KMS-11 (cell line): ENCODE measurements at regions not wholly inside any gene's neighbourhood (a gene's known extent, or its start where the extent isn't known, plus 50 kb on each side); places are given as distances from the start of the nearest gene placed in this dataset.

ENCODE experiments used
- H2AFZ ChIP-seq: fragments of 200-600 bp; sonication (generic); 2 replicates; pipeline ENCODE4 v1.6.1; 2016; ENCODE audit warnings: antibody characterized with exemption, mixed run types, low read depth
- H3K27ac ChIP-seq: fragments of 200-600 bp; sonication (generic); 2 replicates; pipeline ENCODE4 v1.6.1; 2016; ENCODE audit warnings: mild to moderate bottlenecking, mixed run types
- H3K27me3 ChIP-seq: fragments of 200-600 bp; sonication (generic); 2 replicates; pipeline ENCODE4 v1.6.1; 2017; ENCODE audit warnings: mild to moderate bottlenecking, low read depth, mixed run types, moderate library complexity; ENCODE audit not compliant: insufficient read depth
- H3K36me3 ChIP-seq: fragments of 200-600 bp; sonication (generic); 2 replicates; pipeline ENCODE4 v1.6.1; 2017; ENCODE audit warnings: mild to moderate bottlenecking, mixed run types; ENCODE audit not compliant: insufficient read depth
- H3K4me1 ChIP-seq: fragments of 200-600 bp; sonication (generic); 2 replicates; pipeline ENCODE4 v1.6.1; 2016; ENCODE audit warnings: mild to moderate bottlenecking, low read depth, mixed run types; ENCODE audit not compliant: poor library complexity, severe bottlenecking
- H3K4me2 ChIP-seq: fragments of 200-600 bp; sonication (generic); 2 replicates; pipeline ENCODE4 v1.7.0; 2016; ENCODE audit warnings: mild to moderate bottlenecking, mixed run types
- H3K4me3 ChIP-seq: fragments of 200-600 bp; sonication (generic); IDR thresholded peaks from 2 replicates; pipeline ENCODE4 v1.6.1; 2017; ENCODE audit warnings: low read depth, low read length, mixed read lengths; ENCODE audit not compliant: insufficient read depth
- H3K79me2 ChIP-seq: fragments of 200-600 bp; sonication (generic); 2 replicates; pipeline ENCODE4 v1.6.1; 2016; ENCODE audit warnings: low read depth, mixed run types; ENCODE audit not compliant: insufficient read depth
- H3K9ac ChIP-seq: fragments of 200-600 bp; sonication (generic); 2 replicates; pipeline ENCODE4 v1.6.1; 2016; ENCODE audit warnings: mild to moderate bottlenecking, mixed run types
- H4K20me1 ChIP-seq: fragments of 200-600 bp; sonication (generic); 2 replicates; pipeline ENCODE4 v1.6.1; 2016; ENCODE audit warnings: mild to moderate bottlenecking, mixed run types; ENCODE audit not compliant: insufficient read depth
- TF ChIP-seq, protein P1 (sequence below): fragments of 200-600 bp; sonication (generic); conservative IDR thresholded peaks from 2 replicates; pipeline ENCODE4 v1.6.1; 2017; ENCODE audit warnings: low read depth, mild to moderate bottlenecking, antibody characterized with exemption, low read length, moderate library complexity, mixed read lengths

DNA sequence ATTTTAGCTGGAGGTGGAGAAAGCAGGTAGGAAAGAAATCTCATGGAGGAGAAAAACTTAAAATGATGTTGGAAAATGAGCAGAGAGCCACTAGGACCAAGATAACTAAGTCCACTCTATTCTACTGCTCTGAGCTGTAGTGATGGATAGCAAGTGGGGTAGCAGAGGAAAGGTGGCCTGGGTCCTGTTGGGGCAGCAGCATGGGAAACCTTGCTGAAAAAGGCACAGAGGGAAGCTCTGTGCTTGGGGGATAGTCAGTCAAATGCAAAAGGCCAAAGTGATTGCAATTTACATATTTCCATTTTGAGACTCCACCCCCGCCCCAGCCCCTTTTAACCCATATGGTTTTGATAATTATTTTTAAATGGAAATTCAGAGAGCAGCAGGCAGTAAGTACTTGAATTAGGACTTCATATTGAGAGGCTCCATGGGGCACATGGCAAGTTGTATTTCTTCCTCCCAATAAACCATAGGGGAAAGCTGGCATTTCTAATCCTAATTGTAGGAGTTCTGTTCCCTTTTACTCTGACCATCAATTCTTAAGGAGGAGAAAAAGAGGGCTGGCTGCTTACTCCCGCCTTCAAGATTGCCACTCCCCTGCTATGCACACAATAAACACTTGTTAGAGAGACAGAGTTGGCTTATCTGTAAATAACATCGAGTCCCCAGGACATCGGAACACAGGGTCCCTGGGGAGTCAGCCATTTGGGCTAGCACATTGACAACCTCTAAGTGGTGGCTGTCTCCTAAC lies 1341.5 kb upstream of the TENM4 start:
- no peak overlapping the region for H3K9ac ChIP-seq
- H3K27ac ChIP-seq: no peak overlapping the region
- no peak overlapping the region for H3K4me3 ChIP-seq
- no peaks in the 10 kb centered on the region for H3K27me3 ChIP-seq
- no peaks in the 10 kb centered on the region for H4K20me1 ChIP-seq
- H3K4me1 ChIP-seq: no peaks in the 10 kb centered on the region
- TF ChIP-seq, protein P1, sequence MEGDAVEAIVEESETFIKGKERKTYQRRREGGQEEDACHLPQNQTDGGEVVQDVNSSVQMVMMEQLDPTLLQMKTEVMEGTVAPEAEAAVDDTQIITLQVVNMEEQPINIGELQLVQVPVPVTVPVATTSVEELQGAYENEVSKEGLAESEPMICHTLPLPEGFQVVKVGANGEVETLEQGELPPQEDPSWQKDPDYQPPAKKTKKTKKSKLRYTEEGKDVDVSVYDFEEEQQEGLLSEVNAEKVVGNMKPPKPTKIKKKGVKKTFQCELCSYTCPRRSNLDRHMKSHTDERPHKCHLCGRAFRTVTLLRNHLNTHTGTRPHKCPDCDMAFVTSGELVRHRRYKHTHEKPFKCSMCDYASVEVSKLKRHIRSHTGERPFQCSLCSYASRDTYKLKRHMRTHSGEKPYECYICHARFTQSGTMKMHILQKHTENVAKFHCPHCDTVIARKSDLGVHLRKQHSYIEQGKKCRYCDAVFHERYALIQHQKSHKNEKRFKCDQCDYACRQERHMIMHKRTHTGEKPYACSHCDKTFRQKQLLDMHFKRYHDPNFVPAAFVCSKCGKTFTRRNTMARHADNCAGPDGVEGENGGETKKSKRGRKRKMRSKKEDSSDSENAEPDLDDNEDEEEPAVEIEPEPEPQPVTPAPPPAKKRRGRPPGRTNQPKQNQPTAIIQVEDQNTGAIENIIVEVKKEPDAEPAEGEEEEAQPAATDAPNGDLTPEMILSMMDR: no peak
- no peaks in the 10 kb centered on the region for H3K79me2 ChIP-seq
- no peaks in the 10 kb centered on the region for H3K36me3 ChIP-seq
- no peak overlapping the region for H2AFZ ChIP-seq
- no peak overlapping the region for H3K4me2 ChIP-seq

DNA sequence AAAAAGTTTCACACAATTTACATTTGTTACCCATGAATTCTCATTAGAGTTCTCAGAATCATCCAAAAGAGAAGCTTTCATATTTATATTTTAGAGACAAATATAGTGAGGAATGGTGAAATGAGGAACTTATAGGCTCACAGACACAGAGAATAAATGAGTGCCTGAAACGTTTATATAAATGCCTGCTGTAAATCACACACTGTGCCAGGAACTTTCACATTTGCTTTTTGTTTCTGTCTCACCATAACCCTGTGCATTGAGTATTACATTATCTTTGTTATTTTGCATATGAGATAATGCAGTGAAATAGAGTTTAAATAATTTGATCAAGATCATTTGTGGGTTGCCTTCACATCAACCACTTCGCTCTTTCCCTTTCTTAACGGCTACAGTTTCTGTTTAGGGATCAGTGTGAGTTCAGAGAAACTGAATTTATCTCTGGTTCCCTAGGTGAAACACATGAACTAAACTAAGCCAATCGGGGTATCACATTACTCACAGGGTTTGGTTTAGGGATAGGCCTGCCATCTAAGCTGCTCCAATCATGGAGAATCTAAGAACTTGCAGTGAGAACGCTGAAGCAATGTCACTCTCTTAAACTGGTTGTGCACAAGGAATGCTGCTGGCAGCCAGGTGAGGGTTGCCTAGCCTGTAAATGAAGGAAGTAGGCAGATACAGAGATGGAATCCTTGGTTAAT lies 1339.2 kb upstream of the TENM4 start:
- H3K4me1 ChIP-seq: no peaks in the 10 kb centered on the region
- no peak overlapping the region for H3K4me3 ChIP-seq
- no peak overlapping the region for H3K4me2 ChIP-seq
- no peaks in the 10 kb centered on the region for H4K20me1 ChIP-seq
- TF ChIP-seq, protein P1: no peak
- no peaks in the 10 kb centered on the region for H3K27me3 ChIP-seq
- no peaks in the 10 kb centered on the region for H3K79me2 ChIP-seq
- H3K9ac ChIP-seq: no peak overlapping the region
- no peak overlapping the region for H3K27ac ChIP-seq
- no peaks in the 10 kb centered on the region for H3K36me3 ChIP-seq
- H2AFZ ChIP-seq: no peak overlapping the region

DNA sequence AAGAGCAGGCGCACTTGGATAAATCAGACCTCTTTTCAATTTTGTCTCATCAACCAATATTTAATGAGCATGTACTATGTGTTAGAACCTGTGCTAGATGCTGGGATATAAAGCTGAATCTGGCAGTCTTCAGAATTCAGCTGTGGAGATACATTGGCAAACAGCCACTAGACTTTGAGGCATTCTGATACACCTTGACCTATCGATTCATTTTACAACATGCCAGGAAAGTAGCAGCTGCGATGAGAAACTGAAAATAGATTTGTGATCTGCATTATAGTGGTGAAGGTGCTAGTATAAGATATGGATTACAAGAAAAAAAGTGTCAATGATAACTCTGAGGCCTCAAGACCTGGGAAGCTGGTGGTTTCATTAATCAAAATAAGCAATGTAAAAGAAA lies 1338.1 kb upstream of the TENM4 start:
- Histone ChIP-seq H3K27me3 (no peaks in the 10 kb centered on the region), H3K4me2 (no peak overlapping the region), H3K36me3 (no peaks in the 10 kb centered on the region), H3K79me2 (no peaks in the 10 kb centered on the region), H3K27ac (no peak overlapping the region), H3K4me3 (no peak overlapping the region), H3K4me1 (no peaks in the 10 kb centered on the region), H4K20me1 (no peaks in the 10 kb centered on the region), H3K9ac (no peak overlapping the region), H2AFZ (no peak overlapping the region)
- TF ChIP-seq, protein P1: no peak

DNA sequence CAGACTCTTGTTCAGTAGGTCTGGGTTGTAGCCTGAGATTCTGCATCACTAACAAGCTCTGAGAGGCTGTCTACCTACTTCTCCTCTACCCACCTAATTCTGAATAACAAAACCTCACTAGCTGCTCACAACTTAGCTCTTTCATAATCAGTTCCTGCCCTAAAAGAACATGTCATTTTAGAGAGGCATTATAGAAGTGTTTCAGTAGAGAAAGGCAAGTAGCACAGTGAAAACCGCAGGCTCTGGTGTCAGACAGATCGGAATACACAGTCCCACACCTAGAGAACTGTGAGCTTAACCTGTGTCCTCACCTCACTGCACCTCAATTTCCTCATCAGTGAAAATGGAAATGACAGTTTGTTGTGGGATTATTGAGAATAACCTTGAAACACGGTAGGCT lies 1337.6 kb upstream of the TENM4 start:
- Histone ChIP-seq H2AFZ (no peak overlapping the region), H3K9ac (no peak overlapping the region), H3K4me1 (no peaks in the 10 kb centered on the region), H3K27me3 (no peaks in the 10 kb centered on the region), H3K4me3 (no peak overlapping the region), H3K79me2 (no peaks in the 10 kb centered on the region), H3K27ac (no peak overlapping the region), H3K36me3 (no peaks in the 10 kb centered on the region), H3K4me2 (no peak overlapping the region), H4K20me1 (no peaks in the 10 kb centered on the region)
- TF ChIP-seq, protein P1: no peak
